ENCODE measurements at regions not wholly inside any gene's neighbourhood (a gene's known extent, or its start where the extent isn't known, plus 50 kb on each side); places are given as distances from the start of the nearest gene placed in this dataset.

GRCh38 chr18:79589601-79590091 is 90.0 kb upstream of the CTDP1 start:
- ATAC-seq (ENCODE audit: low read depth) (no peak), DNase-seq (no peak)
- no peak overlapping the region for H3K4me2 ChIP-seq (replicated peaks; ENCODE audit: low read depth, low read length, poor library complexity, severe bottlenecking)
- H3K4me3 Mint-ChIP-seq: no peak overlapping the region
- CTCF ChIA-PET: no interaction called here
- H3K27me3 ChIP-seq (replicated peaks in 1 of 4; ENCODE audit: control extremely low read depth in 1 of 4, control insufficient read depth in 3 of 4, insufficient read depth in 4 of 4, low read length in 3 of 4): no peaks in the 10 kb centered on the region
- 69% methylated on average over 14 of the region's 15 CpGs for WGBS (ENCODE audit: insufficient coverage)
- no peaks in the 10 kb centered on the region for H3K4me1 ChIP-seq (ENCODE audit: control insufficient read depth in 2 of 2, insufficient read depth in 2 of 2, low read length in 2 of 2)
- TF ChIP-seq CTCF (IDR thresholded peaks at IDR 0.05): no peak
- no peak for TF ChIP-seq EZH2 (IDR thresholded peaks at IDR 0.05; ENCODE audit: borderline replicate concordance, insufficient read depth, low read depth, low read length, poor library complexity, severe bottlenecking)
- no peaks in the 10 kb centered on the region for H3K9me3 ChIP-seq (ENCODE audit: control extremely low read depth in 1 of 3, control insufficient read depth in 2 of 3, insufficient read depth in 1 of 3, low read length in 2 of 3)
- H2AFZ ChIP-seq (ENCODE audit: insufficient read depth, low read depth, low read length, poor library complexity, severe bottlenecking): no peak overlapping the region
- no peaks in the 10 kb centered on the region for H3K27me3 Mint-ChIP-seq
- POLR2A ChIA-PET: no interaction called here
- H3K4me3 ChIP-seq (ENCODE audit: control extremely low read depth in 1 of 5, extremely low read depth in 1 of 5, insufficient read depth in 1 of 5, low read depth in 2 of 5, low read length in 4 of 5): no peak overlapping the region
- no peaks in the 10 kb centered on the region for H3K79me2 ChIP-seq (ENCODE audit: control insufficient read depth, insufficient read depth, low read length)
- no peaks in the 10 kb centered on the region for H4K20me1 ChIP-seq (ENCODE audit: control insufficient read depth, insufficient read depth, low read length, poor library complexity, severe bottlenecking)
- no peak overlapping the region for H3K27ac ChIP-seq (ENCODE audit: low read length in 2 of 2)
- no peak overlapping the region for H3K27ac Mint-ChIP-seq
- H3K9ac ChIP-seq (ENCODE audit: low read length): no peak overlapping the region
- peaks cover 7% of the 10 kb centered on the region for H3K9me3 Mint-ChIP-seq (ENCODE audit: insufficient read depth)
- no peaks in the 10 kb centered on the region for H3K4me1 Mint-ChIP-seq
- H3K36me3 ChIP-seq (replicated peaks in 1 of 2; ENCODE audit: control extremely low read depth in 1 of 2, control insufficient read depth in 1 of 2, extremely low read depth in 1 of 2, insufficient read depth in 2 of 2, low read length in 1 of 2): no peaks in the 10 kb centered on the region
- intact Hi-C loops (cut with micrococcal nuclease): no loop called here

GRCh38 chr18:79590191-79591031 is 89.2 kb upstream of the CTDP1 start:
- Histone ChIP-seq H3K4me1 (ENCODE audit: control insufficient read depth in 2 of 2, insufficient read depth in 2 of 2, low read length in 2 of 2) (no peaks in the 10 kb centered on the region), H3K9ac (ENCODE audit: low read length) (no peak overlapping the region), H3K9me3 (ENCODE audit: control extremely low read depth in 1 of 3, control insufficient read depth in 2 of 3, insufficient read depth in 1 of 3, low read length in 2 of 3) (no peaks in the 10 kb centered on the region), H3K27me3 (replicated peaks in 1 of 4; ENCODE audit: control extremely low read depth in 1 of 4, control insufficient read depth in 3 of 4, insufficient read depth in 4 of 4, low read length in 3 of 4) (no peaks in the 10 kb centered on the region), H3K79me2 (ENCODE audit: control insufficient read depth, insufficient read depth, low read length) (no peaks in the 10 kb centered on the region), H2AFZ (ENCODE audit: insufficient read depth, low read depth, low read length, poor library complexity, severe bottlenecking) (no peak overlapping the region), H3K36me3 (replicated peaks in 1 of 2; ENCODE audit: control extremely low read depth in 1 of 2, control insufficient read depth in 1 of 2, extremely low read depth in 1 of 2, insufficient read depth in 2 of 2, low read length in 1 of 2) (no peaks in the 10 kb centered on the region), H3K27ac (ENCODE audit: low read length in 2 of 2) (no peak overlapping the region), H4K20me1 (ENCODE audit: control insufficient read depth, insufficient read depth, low read length, poor library complexity, severe bottlenecking) (no peaks in the 10 kb centered on the region), H3K4me3 (ENCODE audit: control extremely low read depth in 1 of 5, extremely low read depth in 1 of 5, insufficient read depth in 1 of 5, low read depth in 2 of 5, low read length in 4 of 5) (no peak overlapping the region), H3K4me2 (replicated peaks; ENCODE audit: low read depth, low read length, poor library complexity, severe bottlenecking) (no peak overlapping the region)
- Mint-ChIP-seq H3K27ac (no peak overlapping the region), H3K9me3 (ENCODE audit: insufficient read depth) (peaks cover 7% of the 10 kb centered on the region), H3K4me3 (no peak overlapping the region), H3K27me3 (no peaks in the 10 kb centered on the region), H3K4me1 (no peaks in the 10 kb centered on the region)
- DNase-seq: no peak
- intact Hi-C loops (cut with micrococcal nuclease): no loop called here
- 94% methylated on average over 28 of the region's 31 CpGs for WGBS (ENCODE audit: insufficient coverage)
- no peak for TF ChIP-seq EZH2 (IDR thresholded peaks at IDR 0.05; ENCODE audit: borderline replicate concordance, insufficient read depth, low read depth, low read length, poor library complexity, severe bottlenecking)
- no peak for TF ChIP-seq CTCF (IDR thresholded peaks at IDR 0.05)
- POLR2A ChIA-PET: no interaction called here
- CTCF ChIA-PET: no interaction called here
- ATAC-seq (ENCODE audit: low read depth): no peak

Data from B cell (primary cell).